H7 (cell line): ENCODE measurements at regions not wholly inside any gene's neighbourhood (a gene's known extent, or its start where the extent isn't known, plus 50 kb on each side); places are given as distances from the start of the nearest gene placed in this dataset.

Source experiments
- DNase-seq: peaks from one replicate; pipeline ENCODE4 v3.0.0; 2012
- H3K27me3 ChIP-seq: 2 replicates; pipeline ENCODE4 v1.6.0; 2011; ENCODE audit warnings: mild to moderate bottlenecking, low read length; ENCODE audit not compliant: control insufficient read depth, insufficient read depth
- H3K36me3 ChIP-seq: replicated peaks from 2 replicates; pipeline ENCODE4 v1.5.1; 2011; ENCODE audit warnings: low read length; ENCODE audit not compliant: control insufficient read depth, insufficient read depth
- H3K4me3 ChIP-seq: 2 replicates; pipeline ENCODE4 v1.5.1; 2011; ENCODE audit warnings: low read depth, mild to moderate bottlenecking, control low read depth, low read length, moderate library complexity; ENCODE audit not compliant: insufficient read depth

DNA sequence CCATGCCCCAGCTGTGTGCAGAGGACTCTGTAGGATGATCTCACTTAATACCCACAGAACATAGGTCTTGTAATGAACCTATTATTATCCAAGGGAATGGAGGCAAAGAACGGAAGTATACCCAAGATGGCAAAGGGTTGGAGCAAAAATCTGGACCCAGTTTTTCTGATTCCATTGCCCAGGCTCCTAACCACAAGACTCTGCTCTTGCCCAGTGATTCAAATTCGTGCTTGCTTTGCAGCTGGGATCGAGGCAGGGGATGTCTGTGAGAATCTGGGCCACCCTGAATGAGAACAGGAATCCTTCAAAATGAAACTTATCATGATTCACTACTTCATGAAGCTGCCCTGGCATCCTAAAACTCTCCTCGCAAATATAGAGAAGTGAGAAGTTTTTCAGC, 97.5 kb upstream of the KCNJ6 start:
- no peak overlapping the region for H3K4me3 ChIP-seq

DNA sequence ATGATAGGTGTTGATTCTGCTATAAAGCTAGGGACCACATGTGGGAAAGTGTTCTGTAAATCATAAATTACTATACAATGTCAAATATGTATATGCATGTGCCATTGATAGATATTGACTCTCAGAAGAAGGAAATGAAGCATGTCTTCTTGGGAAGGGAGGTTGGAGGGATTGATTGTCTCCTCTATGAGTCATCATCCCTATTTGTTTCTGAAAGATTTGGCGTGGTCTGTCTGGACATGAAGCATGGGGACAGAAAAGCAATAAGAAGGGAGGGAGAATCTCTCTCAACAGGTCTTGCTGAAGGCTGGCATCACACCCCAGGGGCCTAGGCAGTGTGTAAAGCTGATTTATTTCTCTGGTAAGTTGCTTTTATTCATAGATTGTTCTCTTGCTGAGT, 98.0 kb upstream of the KCNJ6 start:
- H3K27me3 ChIP-seq, result no peaks in the 10 kb centered on the region
- no peaks in the 10 kb centered on the region for H3K36me3 ChIP-seq
- no peak for DNase-seq
- no peak overlapping the region for H3K4me3 ChIP-seq

More for the DNA sequence above, 97.5 kb upstream of the KCNJ6 start:
- no peak for DNase-seq
- no peaks in the 10 kb centered on the region for H3K27me3 ChIP-seq
- no peaks in the 10 kb centered on the region for H3K36me3 ChIP-seq

DNA sequence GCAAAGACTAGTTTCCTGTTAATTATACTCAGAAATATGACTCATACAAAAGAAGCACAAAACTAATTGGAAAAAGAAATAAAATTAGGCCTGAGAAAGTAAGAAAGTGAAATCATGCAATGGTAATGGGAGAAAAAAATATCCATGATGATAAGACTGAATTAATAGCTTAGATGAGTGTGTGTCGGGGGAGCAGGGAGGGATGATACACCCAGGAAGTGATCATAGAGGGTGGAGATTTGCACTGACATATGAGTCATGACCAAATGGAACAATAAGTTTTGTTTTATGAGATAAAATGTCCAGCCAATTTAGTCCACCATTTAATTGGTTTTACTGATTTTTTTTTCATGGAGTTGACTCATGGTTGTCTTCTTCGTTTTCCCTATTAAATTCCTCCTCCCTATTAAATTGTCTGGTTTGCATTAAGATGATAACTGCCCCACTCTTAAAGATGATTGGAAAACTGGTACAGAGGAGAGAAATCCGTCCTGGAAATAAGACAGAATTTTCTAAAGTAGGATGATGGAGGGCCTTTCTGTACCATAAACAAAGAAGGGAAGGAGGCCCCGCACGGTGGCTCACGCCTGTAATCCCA, 111.7 kb upstream of the KCNJ6 start:
- no peak for DNase-seq
- Histone ChIP-seq H3K27me3 (no peaks in the 10 kb centered on the region), H3K4me3 (no peak overlapping the region), H3K36me3 (no peaks in the 10 kb centered on the region)

DNA sequence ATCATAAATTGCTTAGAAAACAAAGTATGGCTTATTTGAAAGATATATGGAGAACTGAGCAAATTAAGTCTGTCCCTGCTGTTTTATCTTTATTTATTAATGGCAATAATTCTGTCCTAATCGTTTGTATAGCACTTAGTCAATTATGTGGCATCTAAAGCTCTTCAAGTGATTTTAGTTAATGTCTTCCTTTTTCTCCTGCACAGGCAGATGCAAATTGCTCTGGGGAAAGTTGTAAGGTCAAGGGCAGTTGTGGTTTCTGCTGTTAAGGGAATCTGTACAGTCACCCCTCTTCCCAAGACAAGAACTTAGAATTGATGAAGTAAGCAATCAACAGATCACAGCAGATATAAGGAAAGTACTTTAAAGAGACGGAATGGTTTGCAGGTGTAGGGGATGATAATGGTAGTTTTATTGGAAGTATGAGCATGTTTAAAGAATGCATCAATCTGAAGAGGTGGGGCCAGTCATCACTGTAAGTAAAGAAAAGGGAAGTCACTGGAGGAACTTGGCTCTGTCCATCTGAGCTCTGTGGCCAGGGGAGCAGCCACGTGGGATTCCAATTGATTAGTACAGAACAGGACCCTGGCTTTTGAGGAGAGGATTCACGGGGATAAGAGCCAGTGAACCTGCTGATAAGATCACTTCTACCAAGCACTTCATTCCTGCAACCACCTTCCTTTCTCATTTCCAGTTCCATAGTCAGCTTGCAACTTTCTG, 116.0 kb upstream of the KCNJ6 start:
- H3K36me3 ChIP-seq, result no peaks in the 10 kb centered on the region
- H3K27me3 ChIP-seq, result no peaks in the 10 kb centered on the region
- DNase-seq, result no peak
- no peak overlapping the region for H3K4me3 ChIP-seq

DNA sequence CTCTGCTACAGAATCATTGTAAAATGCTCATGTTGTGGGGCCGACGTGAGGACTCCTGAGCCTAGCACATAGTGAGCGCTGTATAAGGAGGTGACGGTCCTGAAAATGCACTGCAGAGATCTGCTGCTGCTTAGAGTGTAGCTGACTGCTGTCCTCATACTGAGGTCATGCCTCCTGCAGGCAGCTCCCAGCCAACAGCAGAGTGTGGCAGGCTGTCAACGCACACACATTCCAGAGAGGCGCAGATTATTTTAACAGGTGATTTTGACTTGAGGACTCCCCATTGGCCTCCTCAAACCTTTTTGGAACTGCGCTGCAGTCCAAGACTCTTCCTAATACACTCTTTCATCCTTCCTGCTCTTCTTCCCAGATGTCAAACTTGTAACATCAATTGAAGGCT, 119.8 kb upstream of the KCNJ6 start:
- H3K4me3 ChIP-seq, result no peak overlapping the region
- no peaks in the 10 kb centered on the region for H3K27me3 ChIP-seq
- no peak for DNase-seq
- no peaks in the 10 kb centered on the region for H3K36me3 ChIP-seq

DNA sequence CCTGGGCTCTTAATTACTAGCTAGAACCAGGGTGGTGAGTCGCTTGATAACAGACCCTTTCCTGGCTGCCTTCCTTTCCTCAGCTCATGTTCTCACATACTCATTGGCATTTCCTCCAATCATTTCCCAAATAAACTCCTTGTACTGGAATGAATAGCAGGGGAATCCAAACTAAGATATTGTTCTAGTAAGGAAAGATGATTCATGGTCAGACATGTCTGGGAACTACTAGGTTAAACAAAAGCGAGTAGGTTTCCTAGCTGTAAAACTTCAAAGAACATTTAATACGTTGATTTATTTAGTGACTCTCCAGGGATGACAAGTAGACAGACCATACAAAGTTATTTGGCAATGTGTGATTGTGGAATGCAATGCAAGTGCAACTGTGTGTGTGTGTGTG, 121.2 kb upstream of the KCNJ6 start:
- DNase-seq, result no peak
- no peaks in the 10 kb centered on the region for H3K27me3 ChIP-seq
- no peaks in the 10 kb centered on the region for H3K36me3 ChIP-seq
- no peak overlapping the region for H3K4me3 ChIP-seq

DNA sequence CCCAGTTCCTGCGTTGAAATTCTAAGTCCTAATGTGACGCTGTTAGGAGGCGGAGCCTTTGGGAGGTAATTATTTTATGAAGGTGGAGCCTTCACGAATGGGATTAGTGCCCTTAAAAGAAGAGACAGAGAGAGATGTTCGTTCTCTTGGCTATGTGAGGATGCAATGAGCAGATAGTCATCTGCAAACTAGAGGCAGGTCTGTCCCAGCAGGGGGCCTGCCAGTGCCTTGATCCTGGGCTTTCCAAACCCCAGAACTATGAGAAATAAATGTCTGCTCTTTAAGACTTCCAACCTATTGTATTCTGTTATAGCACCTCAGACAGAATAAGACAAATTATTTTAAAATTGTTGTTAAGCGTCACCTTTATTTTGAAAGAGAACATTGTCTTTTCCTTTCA, 123.1 kb upstream of the KCNJ6 start:
- Histone ChIP-seq H3K27me3 (no peaks in the 10 kb centered on the region), H3K4me3 (no peak overlapping the region), H3K36me3 (no peaks in the 10 kb centered on the region)
- DNase-seq, result no peak

DNA sequence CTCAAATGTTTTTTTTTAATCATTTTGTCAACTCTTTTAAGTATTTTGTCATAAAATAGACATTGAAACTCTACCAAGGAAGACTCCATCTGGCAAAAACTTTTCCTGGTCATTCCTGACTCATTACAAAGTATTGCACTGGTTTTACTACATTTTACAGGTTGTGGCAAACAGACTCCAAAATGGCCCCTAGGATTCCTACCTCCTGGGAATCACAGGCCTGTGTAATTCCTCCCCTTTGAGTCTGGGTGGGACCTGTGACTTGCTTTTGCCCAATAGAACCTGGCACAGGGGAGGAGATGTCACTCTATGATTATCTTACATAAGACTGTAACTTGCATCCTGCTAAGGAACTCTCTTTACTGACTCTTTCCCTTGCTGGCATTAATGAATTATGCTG, 123.6 kb upstream of the KCNJ6 start:
- H3K4me3 ChIP-seq, result no peak overlapping the region
- H3K36me3 ChIP-seq, result no peaks in the 10 kb centered on the region
- no peak for DNase-seq
- H3K27me3 ChIP-seq, result no peaks in the 10 kb centered on the region

DNA sequence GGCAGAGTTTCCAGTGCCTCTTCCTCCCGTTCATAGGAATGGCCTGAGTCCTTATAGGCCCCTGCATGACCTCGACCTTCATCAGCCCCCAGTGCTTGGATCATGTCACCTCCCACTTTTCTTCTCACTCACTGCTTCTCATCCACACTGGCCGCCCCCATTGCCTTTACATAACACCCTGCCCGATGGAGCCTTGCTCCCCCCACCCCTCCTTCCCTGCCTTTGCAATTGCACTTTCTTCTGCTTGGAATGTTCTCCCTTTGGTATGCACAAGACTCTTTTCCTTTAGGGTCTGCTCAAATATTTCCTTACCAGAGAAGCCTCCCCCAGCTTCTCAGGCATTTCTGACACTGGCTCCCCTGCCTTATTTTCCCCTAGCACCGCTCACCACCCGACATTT, 125.2 kb upstream of the KCNJ6 start:
- Histone ChIP-seq H3K4me3 (no peak overlapping the region), H3K27me3 (no peaks in the 10 kb centered on the region), H3K36me3 (no peaks in the 10 kb centered on the region)
- no peak for DNase-seq

DNA sequence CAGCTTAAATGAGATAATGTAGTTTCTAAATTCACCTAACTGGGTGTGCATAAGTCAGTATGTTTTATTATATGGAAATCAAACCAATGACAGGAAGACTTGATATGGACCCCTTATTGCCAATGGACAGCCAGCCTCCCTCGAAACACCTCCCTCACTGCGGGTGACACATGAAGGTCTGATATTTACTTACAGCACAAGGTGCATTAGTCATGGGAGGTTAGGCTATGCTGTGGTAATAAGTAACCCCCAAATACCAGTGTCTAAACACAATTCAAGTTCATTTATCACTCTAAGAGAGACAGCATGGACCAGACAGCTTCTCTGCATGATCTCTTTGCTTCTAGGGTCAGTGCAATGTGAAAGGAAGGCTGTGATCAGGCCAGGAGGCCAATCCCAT, 126.0 kb upstream of the KCNJ6 start:
- Histone ChIP-seq H3K4me3 (no peak overlapping the region), H3K27me3 (no peaks in the 10 kb centered on the region), H3K36me3 (no peaks in the 10 kb centered on the region)
- no peak for DNase-seq

DNA sequence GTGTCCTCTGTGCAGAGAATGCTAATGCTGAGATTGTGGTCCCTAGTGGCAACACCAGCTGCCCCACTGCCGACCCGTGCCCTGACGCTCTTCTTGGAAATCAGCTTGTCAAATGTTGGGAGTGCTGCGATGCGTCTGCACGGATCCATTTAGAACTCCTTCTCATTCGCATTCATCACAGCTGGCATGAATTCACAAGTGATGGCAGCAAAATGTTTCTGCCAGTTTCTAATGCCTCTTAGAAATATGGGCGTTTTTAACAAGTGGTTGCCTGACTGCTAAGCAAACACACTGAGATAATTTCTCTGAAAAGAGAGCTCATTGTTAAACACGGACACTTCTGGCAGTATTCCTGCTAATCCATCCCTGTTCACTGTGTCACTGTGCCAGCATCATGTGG, 131.9 kb upstream of the KCNJ6 start:
- H3K27me3 ChIP-seq, result no peaks in the 10 kb centered on the region
- no peak for DNase-seq
- no peak overlapping the region for H3K4me3 ChIP-seq
- no peaks in the 10 kb centered on the region for H3K36me3 ChIP-seq

DNA sequence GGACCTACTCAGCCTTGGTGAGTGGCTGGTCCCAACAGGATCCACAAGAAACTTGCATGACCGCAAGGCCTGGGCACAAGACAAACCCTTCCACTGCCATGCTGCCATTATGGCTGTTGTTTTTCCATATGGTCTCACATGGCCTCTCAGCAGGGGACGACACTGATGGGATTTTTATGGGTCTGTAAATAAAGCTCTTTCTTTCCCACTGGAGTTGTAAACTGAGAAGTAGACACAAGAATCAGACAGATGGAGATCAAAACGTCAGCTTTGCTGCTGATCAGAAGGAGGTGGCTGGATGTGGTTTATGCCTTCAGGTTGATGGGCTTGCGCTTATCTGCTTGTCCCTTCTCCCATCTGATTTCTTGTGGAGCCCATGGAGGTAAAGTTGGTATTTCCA, 138.1 kb upstream of the KCNJ6 start:
- Histone ChIP-seq H3K27me3 (no peaks in the 10 kb centered on the region), H3K36me3 (no peaks in the 10 kb centered on the region), H3K4me3 (no peak overlapping the region)
- DNase-seq, result no peak

DNA sequence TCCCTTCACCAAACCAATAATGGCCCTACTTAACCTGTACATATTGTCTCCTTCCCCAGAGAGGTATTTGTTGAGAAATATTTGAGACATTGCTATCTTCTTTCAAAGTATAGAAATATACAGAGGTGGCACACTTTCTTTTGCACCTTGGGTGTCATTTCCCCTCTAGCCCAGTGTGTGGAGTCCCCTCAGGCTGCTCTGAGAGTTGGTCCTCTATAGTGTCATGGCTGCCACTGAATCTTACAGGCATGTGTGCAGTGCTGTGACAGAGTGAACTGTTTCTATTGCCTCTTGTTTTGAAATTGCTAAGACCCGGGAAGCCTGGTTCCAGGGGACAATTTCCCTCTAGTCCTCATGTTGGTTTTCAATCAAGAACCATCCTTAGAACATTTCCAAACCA, 140.2 kb upstream of the KCNJ6 start:
- DNase-seq, result no peak
- no peaks in the 10 kb centered on the region for H3K36me3 ChIP-seq
- no peak overlapping the region for H3K4me3 ChIP-seq
- no peaks in the 10 kb centered on the region for H3K27me3 ChIP-seq

DNA sequence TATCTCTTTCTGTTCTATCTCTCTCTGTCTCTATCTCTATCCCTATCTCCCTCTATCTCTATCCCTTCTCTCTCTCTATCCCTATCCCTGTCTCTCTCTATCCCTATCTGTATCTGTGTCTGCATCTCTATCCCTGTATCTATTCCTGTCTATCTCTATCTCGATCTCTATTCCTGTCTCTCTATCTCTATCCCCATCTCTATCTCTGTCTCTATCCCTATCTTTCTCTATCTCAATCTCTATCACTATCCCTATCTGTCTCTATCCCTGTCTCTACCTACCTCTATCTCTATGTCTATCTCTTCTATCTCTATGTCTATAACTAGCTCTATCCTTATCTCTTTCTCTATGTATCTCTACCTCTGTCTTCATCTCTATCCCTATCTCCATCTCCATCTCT, 141.4 kb upstream of the KCNJ6 start:
- no peak overlapping the region for H3K4me3 ChIP-seq
- H3K36me3 ChIP-seq, result no peaks in the 10 kb centered on the region
- no peaks in the 10 kb centered on the region for H3K27me3 ChIP-seq
- DNase-seq, result no peak

DNA sequence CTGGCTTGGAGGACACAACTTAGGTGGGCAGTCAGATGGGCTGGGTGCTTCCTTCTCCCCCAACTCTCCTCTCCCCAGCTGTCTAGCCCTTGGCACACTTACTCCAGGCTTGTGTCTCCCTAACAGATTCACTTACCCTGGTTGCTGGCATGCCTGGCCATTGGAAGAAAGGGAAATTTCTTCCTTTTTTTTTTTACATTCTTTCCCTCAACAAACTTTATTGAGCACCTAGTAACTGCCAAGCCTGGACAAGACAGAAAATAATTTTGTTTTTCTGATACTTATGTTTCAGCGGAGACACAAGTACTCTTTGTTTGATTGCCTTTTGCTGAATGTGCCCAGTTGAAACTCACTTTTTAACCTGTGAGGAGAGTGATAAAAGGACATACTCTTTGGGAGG, 144.3 kb upstream of the KCNJ6 start:
- no peak for DNase-seq
- H3K4me3 ChIP-seq, result no peak overlapping the region

More for the DNA sequence above, 144.3 kb upstream of the KCNJ6 start:
- H3K27me3 ChIP-seq, result no peaks in the 10 kb centered on the region
- no peaks in the 10 kb centered on the region for H3K36me3 ChIP-seq
